ENCODE measurements at regions not wholly inside any gene's neighbourhood (a gene's known extent, or its start where the extent isn't known, plus 50 kb on each side); places are given as distances from the start of the nearest gene placed in this dataset.

DNA sequence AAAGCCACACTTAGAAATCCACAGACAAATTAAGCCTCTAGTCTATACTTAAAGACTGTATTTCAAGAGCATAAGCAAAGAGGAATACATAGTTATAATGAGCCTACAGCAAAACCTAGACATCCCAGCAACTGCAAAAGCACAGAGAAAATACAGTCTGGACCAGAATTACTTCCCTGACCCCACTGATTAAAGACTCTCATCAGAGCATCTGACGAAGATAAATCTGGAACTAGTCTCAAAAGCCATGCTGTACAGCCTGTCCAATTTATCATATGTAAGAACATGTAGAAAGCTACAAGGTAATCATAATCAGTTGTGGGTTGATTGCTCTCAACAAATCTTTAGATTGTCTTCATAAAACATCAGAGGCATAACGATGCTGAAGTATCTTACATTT, 285.1 kb upstream of the CAND1 start:
- Histone ChIP-seq H3K27me3 (ENCODE audit: control insufficient read depth, insufficient read depth, low read length) (no peaks in the 10 kb centered on the region), H3K36me3 (ENCODE audit: control insufficient read depth, insufficient read depth, low read length) (no peaks in the 10 kb centered on the region), H3K27ac (ENCODE audit: low read length) (no peak overlapping the region), H3K4me3 (ENCODE audit: low read depth in 2 of 2, low read length in 2 of 2) (no peak overlapping the region), H3K9me3 (ENCODE audit: control insufficient read depth, insufficient read depth, low read depth, low read length) (no peaks in the 10 kb centered on the region), H3K4me1 (ENCODE audit: control insufficient read depth, insufficient read depth, low read length) (no peaks in the 10 kb centered on the region)
- in situ Hi-C loops (cut with HindIII; ENCODE audit: low pct_unique_long_range_greater_than_20kb, low sequenced_read_pairs) (no loop called here), intact Hi-C loops (cut with micrococcal nuclease; ENCODE audit: unreplicated experiment) (no loop called here)
- POLR2A ChIA-PET: no interaction called here
- TF ChIP-seq POLR2AphosphoS5 (IDR thresholded peaks at IDR 0.05; ENCODE audit: low read depth, low read length) (no peak), TCF7L2 (IDR thresholded peaks at IDR 0.05; ENCODE audit: low read depth, low read length) (no peak), SIN3A (IDR thresholded peaks at IDR 0.05; ENCODE audit: borderline replicate concordance, insufficient read depth, low read depth, low read length) (no peak)
- TF ChIP-seq, protein P1, sequence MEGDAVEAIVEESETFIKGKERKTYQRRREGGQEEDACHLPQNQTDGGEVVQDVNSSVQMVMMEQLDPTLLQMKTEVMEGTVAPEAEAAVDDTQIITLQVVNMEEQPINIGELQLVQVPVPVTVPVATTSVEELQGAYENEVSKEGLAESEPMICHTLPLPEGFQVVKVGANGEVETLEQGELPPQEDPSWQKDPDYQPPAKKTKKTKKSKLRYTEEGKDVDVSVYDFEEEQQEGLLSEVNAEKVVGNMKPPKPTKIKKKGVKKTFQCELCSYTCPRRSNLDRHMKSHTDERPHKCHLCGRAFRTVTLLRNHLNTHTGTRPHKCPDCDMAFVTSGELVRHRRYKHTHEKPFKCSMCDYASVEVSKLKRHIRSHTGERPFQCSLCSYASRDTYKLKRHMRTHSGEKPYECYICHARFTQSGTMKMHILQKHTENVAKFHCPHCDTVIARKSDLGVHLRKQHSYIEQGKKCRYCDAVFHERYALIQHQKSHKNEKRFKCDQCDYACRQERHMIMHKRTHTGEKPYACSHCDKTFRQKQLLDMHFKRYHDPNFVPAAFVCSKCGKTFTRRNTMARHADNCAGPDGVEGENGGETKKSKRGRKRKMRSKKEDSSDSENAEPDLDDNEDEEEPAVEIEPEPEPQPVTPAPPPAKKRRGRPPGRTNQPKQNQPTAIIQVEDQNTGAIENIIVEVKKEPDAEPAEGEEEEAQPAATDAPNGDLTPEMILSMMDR (IDR thresholded peaks at IDR 0.05): no peak
- TF ChIP-seq, protein P2, sequence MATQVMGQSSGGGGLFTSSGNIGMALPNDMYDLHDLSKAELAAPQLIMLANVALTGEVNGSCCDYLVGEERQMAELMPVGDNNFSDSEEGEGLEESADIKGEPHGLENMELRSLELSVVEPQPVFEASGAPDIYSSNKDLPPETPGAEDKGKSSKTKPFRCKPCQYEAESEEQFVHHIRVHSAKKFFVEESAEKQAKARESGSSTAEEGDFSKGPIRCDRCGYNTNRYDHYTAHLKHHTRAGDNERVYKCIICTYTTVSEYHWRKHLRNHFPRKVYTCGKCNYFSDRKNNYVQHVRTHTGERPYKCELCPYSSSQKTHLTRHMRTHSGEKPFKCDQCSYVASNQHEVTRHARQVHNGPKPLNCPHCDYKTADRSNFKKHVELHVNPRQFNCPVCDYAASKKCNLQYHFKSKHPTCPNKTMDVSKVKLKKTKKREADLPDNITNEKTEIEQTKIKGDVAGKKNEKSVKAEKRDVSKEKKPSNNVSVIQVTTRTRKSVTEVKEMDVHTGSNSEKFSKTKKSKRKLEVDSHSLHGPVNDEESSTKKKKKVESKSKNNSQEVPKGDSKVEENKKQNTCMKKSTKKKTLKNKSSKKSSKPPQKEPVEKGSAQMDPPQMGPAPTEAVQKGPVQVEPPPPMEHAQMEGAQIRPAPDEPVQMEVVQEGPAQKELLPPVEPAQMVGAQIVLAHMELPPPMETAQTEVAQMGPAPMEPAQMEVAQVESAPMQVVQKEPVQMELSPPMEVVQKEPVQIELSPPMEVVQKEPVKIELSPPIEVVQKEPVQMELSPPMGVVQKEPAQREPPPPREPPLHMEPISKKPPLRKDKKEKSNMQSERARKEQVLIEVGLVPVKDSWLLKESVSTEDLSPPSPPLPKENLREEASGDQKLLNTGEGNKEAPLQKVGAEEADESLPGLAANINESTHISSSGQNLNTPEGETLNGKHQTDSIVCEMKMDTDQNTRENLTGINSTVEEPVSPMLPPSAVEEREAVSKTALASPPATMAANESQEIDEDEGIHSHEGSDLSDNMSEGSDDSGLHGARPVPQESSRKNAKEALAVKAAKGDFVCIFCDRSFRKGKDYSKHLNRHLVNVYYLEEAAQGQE (IDR thresholded peaks at IDR 0.05; ENCODE audit: insufficient read depth in 1 of 2, low read depth in 2 of 2, low read length in 1 of 2): no peak
- DNase-seq (ENCODE audit: low read depth, low spot score) (no peak), ATAC-seq (no peak)
- CTCF ChIA-PET: no interaction called here
- no TSS peak for BruUV-seq (replicated peaks)

DNA sequence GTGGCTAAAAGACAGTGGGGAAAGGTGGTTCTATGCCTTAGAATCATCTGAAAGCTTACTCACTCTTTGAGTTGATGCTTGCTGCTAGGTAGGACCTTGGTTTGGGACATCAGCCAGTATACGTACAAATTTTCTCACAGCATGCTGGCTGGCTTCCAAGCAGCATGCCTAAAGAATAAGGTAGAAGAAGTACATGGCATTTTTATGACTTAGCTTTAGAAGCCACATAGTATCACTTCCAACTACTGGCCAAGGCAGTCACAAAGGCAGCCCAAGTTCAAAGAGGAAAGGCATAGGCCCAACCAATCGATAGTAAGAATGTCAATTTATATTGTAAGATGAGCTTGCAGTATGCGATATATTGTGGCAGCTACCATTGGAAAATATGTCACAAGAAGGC, 284.2 kb upstream of the CAND1 start:
- in situ Hi-C loops (cut with HindIII; ENCODE audit: low pct_unique_long_range_greater_than_20kb, low sequenced_read_pairs) (no loop called here), intact Hi-C loops (cut with micrococcal nuclease; ENCODE audit: unreplicated experiment) (no loop called here)
- TF ChIP-seq SIN3A (IDR thresholded peaks at IDR 0.05; ENCODE audit: borderline replicate concordance, insufficient read depth, low read depth, low read length): no peak
- no peak for TF ChIP-seq POLR2AphosphoS5 (IDR thresholded peaks at IDR 0.05; ENCODE audit: low read depth, low read length)
- no peak for TF ChIP-seq TCF7L2 (IDR thresholded peaks at IDR 0.05; ENCODE audit: low read depth, low read length)
- TF ChIP-seq, protein P2 (IDR thresholded peaks at IDR 0.05; ENCODE audit: insufficient read depth in 1 of 2, low read depth in 2 of 2, low read length in 1 of 2): no peak
- TF ChIP-seq, protein P1 (IDR thresholded peaks at IDR 0.05): no peak
- Histone ChIP-seq H3K27me3 (ENCODE audit: control insufficient read depth, insufficient read depth, low read length) (no peaks in the 10 kb centered on the region), H3K4me1 (ENCODE audit: control insufficient read depth, insufficient read depth, low read length) (no peaks in the 10 kb centered on the region), H3K9me3 (ENCODE audit: control insufficient read depth, insufficient read depth, low read depth, low read length) (no peaks in the 10 kb centered on the region), H3K36me3 (ENCODE audit: control insufficient read depth, insufficient read depth, low read length) (no peaks in the 10 kb centered on the region), H3K4me3 (ENCODE audit: low read depth in 2 of 2, low read length in 2 of 2) (no peak overlapping the region), H3K27ac (ENCODE audit: low read length) (no peak overlapping the region)
- POLR2A ChIA-PET: no interaction called here
- DNase-seq (ENCODE audit: low read depth, low spot score): no peak
- no peak for ATAC-seq
- CTCF ChIA-PET: no interaction called here
- no TSS peak for BruUV-seq (replicated peaks)

All from Panc1 (cell line).